IMR-90 (cell line): ENCODE measurements at regions not wholly inside any gene's neighbourhood (a gene's known extent, or its start where the extent isn't known, plus 50 kb on each side); places are given as distances from the start of the nearest gene placed in this dataset.

Source experiments
- BHLHE40 ChIP-seq: fragments of 150-350 bp; IDR thresholded peaks from 2 replicates; pipeline ENCODE4 v1.6.1; 2016; ENCODE audit warnings: mild to moderate bottlenecking, low read depth, low read length
- CEBPB ChIP-seq: IDR thresholded peaks from 2 replicates; pipeline ENCODE4 v1.6.1; 2012; ENCODE audit warnings: low read depth, low read length, improper control_type of control experiment
- CHD1 ChIP-seq: IDR thresholded peaks from 2 replicates; pipeline ENCODE4 v1.6.1; 2012; ENCODE audit warnings: low read depth, low read length, improper control_type of control experiment
- CTCF ChIP-seq: conservative IDR thresholded peaks from 2 replicates; pipeline ENCODE4 v1.5.1; 2012; ENCODE audit warnings: mild to moderate bottlenecking, low read depth, low read length, improper control_type of control experiment
- FOS ChIP-seq: fragments of 150-350 bp; IDR thresholded peaks from 2 replicates; pipeline ENCODE4 v1.6.1; 2016; ENCODE audit warnings: low read depth, low read length
- MAZ ChIP-seq: IDR thresholded peaks from 2 replicates; pipeline ENCODE4 v1.6.1; 2012; ENCODE audit warnings: low read depth, mild to moderate bottlenecking, low read length, improper control_type of control experiment, moderate library complexity, borderline replicate concordance
- MXI1 ChIP-seq: IDR thresholded peaks from 2 replicates; pipeline ENCODE4 v1.6.1; 2012; ENCODE audit warnings: low read depth, mild to moderate bottlenecking, low read length, moderate library complexity, borderline replicate concordance
- POLR2A ChIP-seq: IDR thresholded peaks from 2 replicates; pipeline ENCODE4 v1.6.1; 2012; ENCODE audit warnings: mild to moderate bottlenecking, low read depth, low read length
- RAD21 ChIP-seq: IDR thresholded peaks from 2 replicates; pipeline ENCODE4 v1.6.1; 2012; ENCODE audit warnings: low read length, improper control_type of control experiment
- RCOR1 ChIP-seq: IDR thresholded peaks from 2 replicates; pipeline ENCODE4 v1.6.1; 2012; ENCODE audit warnings: mild to moderate bottlenecking, low read length, improper control_type of control experiment; ENCODE audit not compliant: insufficient replicate concordance
- RFX5 ChIP-seq: IDR thresholded peaks from 2 replicates; pipeline ENCODE4 v1.8.0; 2012; ENCODE audit warnings: low read depth, mild to moderate bottlenecking, low read length, moderate library complexity
- SMC3 ChIP-seq: fragments of 150-350 bp; IDR thresholded peaks from 2 replicates; pipeline ENCODE4 v1.6.1; 2016; ENCODE audit warnings: low read depth, mild to moderate bottlenecking, antibody characterized with exemption, low read length, moderate library complexity
- USF2 ChIP-seq: fragments of 150-350 bp; IDR thresholded peaks from 2 replicates; pipeline ENCODE4 v1.6.1; 2017; ENCODE audit warnings: mild to moderate bottlenecking, antibody characterized with exemption, low read length, low read depth

GRCh38 chr10:62461120-62461519 is 87.0 kb downstream of the ZNF365 start:
- no peak for TF ChIP-seq CTCF
- no peak for TF ChIP-seq POLR2A
- TF ChIP-seq RAD21: no peak
- no peak for TF ChIP-seq FOS
- TF ChIP-seq BHLHE40: no peak
- no peak for TF ChIP-seq USF2
- no peak for TF ChIP-seq MAZ
- no peak for TF ChIP-seq RFX5
- no peak for TF ChIP-seq CEBPB
- TF ChIP-seq SMC3: no peak
- no peak for TF ChIP-seq MXI1
- TF ChIP-seq RCOR1: no peak
- TF ChIP-seq CHD1: no peak
